ENCODE measurements at regions not wholly inside any gene's neighbourhood (a gene's known extent, or its start where the extent isn't known, plus 50 kb on each side); places are given as distances from the start of the nearest gene placed in this dataset.

DNA sequence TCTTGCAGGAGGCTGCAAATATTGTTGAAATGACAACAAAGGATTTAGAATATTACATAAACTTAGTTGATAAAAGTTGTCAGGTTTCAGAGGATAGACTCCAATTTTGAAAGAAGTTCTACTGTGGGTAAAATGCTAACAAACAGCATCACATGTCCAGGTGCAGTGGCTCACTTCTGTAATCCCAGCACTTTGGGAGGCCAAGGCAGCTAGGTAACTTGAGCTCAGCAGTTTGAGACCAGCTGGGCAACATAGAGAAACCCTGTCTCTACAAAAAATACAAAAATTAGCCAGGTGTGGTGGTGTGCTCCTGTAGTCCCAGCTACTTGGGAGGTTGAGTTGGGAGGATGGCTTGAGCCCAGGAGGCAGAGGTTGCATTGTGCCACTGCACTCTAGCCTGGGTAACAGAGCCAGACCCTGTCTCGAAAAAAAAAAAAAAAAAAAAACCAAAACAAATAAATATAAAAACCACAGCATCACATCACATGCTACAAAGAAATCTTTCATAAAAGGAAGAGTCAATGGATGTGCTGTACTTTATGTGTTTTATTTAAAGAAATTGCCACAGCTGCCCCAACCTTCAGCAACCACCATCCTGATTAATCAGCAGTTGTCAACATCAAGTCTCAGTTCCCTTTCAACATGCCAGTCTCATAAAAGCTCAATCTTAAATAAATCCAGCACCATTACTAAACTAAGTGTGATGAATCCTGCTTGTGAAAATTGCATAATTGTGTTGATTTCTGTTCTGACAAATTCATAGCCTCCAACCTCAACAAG is 83.2 kb upstream of the MBL2 start:
- TF ChIP-seq, protein P1, sequence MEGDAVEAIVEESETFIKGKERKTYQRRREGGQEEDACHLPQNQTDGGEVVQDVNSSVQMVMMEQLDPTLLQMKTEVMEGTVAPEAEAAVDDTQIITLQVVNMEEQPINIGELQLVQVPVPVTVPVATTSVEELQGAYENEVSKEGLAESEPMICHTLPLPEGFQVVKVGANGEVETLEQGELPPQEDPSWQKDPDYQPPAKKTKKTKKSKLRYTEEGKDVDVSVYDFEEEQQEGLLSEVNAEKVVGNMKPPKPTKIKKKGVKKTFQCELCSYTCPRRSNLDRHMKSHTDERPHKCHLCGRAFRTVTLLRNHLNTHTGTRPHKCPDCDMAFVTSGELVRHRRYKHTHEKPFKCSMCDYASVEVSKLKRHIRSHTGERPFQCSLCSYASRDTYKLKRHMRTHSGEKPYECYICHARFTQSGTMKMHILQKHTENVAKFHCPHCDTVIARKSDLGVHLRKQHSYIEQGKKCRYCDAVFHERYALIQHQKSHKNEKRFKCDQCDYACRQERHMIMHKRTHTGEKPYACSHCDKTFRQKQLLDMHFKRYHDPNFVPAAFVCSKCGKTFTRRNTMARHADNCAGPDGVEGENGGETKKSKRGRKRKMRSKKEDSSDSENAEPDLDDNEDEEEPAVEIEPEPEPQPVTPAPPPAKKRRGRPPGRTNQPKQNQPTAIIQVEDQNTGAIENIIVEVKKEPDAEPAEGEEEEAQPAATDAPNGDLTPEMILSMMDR (IDR thresholded peaks at IDR 0.05; ENCODE audit: extremely low read depth, missing control alignments), result no peak

DNA sequence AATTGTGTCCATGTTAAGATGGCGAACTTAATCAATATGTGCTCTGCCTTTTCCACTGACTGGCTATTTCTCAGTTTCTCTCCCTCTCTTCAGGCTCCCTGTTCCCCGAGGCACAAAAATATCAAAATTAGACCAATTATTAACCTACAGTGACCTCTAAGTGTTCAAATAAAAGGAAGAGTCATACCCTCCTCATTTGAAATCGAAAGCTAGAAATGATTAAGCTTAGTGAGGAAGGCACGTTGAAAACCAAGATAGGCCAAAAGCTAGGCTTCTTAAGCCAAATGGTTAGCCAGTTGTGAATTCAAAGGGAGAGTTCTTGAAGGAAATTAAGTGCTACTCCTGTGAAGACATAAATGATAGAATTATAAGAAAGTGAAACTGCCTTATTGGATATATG is 81.1 kb upstream of the MBL2 start:
- DNase-seq (ENCODE audit: low spot score), result no peak
- TF ChIP-seq, protein P1 (IDR thresholded peaks at IDR 0.05; ENCODE audit: extremely low read depth, missing control alignments), result no peak

More for the DNA sequence above, 83.2 kb upstream of the MBL2 start:
- no peak for DNase-seq (ENCODE audit: low spot score)

DNA sequence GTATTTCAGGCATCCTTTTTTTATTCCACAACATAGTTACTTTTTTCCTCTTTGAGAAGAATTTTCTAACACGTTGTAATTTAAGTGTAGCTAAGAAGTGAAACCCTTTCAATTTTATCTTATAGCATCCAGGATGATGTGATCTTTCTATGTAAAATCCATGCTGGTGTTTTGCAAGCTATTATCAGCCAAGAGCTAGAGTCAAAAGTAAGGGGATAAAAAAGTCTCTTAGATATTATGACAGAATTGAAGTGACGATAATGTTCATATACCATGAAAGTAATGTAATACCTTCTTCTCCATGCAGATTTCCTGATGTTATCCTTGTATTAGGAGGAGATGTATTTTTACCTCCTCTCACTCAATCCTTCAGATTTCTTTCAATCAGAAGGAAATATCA is 64.2 kb upstream of the MBL2 start:
- DNase-seq (ENCODE audit: low spot score), result no peak
- TF ChIP-seq, protein P1 (IDR thresholded peaks at IDR 0.05; ENCODE audit: extremely low read depth, missing control alignments), result no peak
